ENCODE measurements at regions not wholly inside any gene's neighbourhood (a gene's known extent, or its start where the extent isn't known, plus 50 kb on each side); places are given as distances from the start of the nearest gene placed in this dataset.

DNA sequence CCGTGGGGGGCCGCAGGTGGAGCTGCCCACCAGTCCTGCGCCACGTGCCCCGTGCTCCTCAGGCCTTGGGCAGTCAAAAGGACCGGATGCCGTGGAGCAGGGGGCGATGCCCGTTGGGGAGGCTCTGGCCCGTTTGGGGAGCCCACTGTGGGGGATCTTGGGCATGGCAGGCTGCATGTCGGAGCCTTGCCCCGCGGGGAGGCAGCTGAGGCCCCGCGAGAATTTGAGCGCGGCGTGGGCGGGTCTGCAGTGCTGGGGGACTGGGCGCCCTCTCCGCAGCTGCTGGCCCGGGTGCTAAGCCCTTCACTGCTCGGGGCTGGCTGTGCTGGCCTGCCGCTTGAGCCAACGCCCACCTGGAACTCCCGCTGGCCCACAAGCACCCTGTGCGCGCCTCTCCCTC lies 445.6 kb upstream of the EDIL3 start:
- TF ChIP-seq POLR2A (IDR thresholded peaks at IDR 0.05; ENCODE audit: low read depth, low read length) (no peak), POLR2AphosphoS5 (IDR thresholded peaks at IDR 0.05; ENCODE audit: low read depth, low read length) (no peak), TAF1 (IDR thresholded peaks at IDR 0.05; ENCODE audit: low read depth, low read length) (no peak), POU2F2 (IDR thresholded peaks at IDR 0.05; ENCODE audit: low read depth, low read length) (no peak), SPI1 (IDR thresholded peaks at IDR 0.05; ENCODE audit: low read depth, low read length) (no peak)
